NT2/D1 (cell line): ENCODE measurements at regions not wholly inside any gene's neighbourhood (a gene's known extent, or its start where the extent isn't known, plus 50 kb on each side); places are given as distances from the start of the nearest gene placed in this dataset.

Experiments
- DNase-seq: peaks from one replicate; pipeline ENCODE4 v3.0.0-alpha.2; 2011; ENCODE audit warnings: low read depth, low spot score
- H3K27me3 ChIP-seq: 2 replicates; pipeline ENCODE4 v1.6.0; 2011; ENCODE audit warnings: mild to moderate bottlenecking; ENCODE audit not compliant: insufficient read length, insufficient read depth
- H3K36me3 ChIP-seq: 2 replicates; pipeline ENCODE4 v1.6.1; 2011; ENCODE audit warnings: mild to moderate bottlenecking, low read length, mixed read lengths; ENCODE audit not compliant: insufficient read depth, insufficient read length
- H3K4me1 ChIP-seq: 2 replicates; pipeline ENCODE4 v1.5.1; 2011; ENCODE audit not compliant: insufficient read depth, insufficient read length
- H3K4me3 ChIP-seq: 2 replicates; pipeline ENCODE4 v1.5.1; 2011; ENCODE audit warnings: low read depth; ENCODE audit not compliant: insufficient read length
- H3K9ac ChIP-seq: 2 replicates; pipeline ENCODE4 v1.6.0; 2011; ENCODE audit warnings: low read depth; ENCODE audit not compliant: insufficient read length
- H3K9me3 ChIP-seq: 2 replicates; pipeline ENCODE4 v1.5.1; 2011; ENCODE audit warnings: mild to moderate bottlenecking, low read length; ENCODE audit not compliant: insufficient read depth
- SUZ12 ChIP-seq: IDR thresholded peaks from 2 replicates; pipeline ENCODE4 v1.6.1; 2011; ENCODE audit not compliant: insufficient read length, insufficient read depth; ENCODE audit errors: extremely low read depth
- YY1 ChIP-seq: IDR thresholded peaks from 2 replicates; pipeline ENCODE4 v1.6.1; 2011; ENCODE audit not compliant: insufficient read length, insufficient read depth
- ZNF274 ChIP-seq: IDR thresholded peaks from 2 replicates; pipeline ENCODE4 v1.6.1; 2011; ENCODE audit warnings: mild to moderate bottlenecking, low read depth, low read length

DNA sequence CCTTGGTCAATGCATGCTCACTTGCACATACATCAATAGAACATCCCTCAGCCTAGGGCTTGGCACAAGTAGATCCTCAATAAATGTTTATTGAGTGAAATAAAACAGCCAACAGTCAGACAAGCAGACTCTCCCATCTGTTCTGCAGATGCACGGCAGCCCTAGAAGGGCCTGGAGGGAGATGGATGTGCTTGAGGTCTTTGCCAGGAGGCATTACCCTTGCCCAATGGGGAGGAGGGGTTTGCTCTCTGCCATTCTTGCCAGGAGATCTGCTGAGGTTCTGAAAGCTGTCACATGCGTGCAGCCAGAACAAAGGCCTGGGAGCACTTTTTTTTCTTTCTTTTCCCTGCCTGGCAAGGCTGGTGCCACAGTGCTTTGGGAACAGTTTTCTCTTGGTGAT lies 349.3 kb upstream of the THRB start:
- H3K4me1 ChIP-seq: no peaks in the 10 kb centered on the region
- TF ChIP-seq SUZ12: no peak
- no peak for TF ChIP-seq ZNF274
- no peak for TF ChIP-seq YY1
- H3K27me3 ChIP-seq: no peaks in the 10 kb centered on the region
- no peak overlapping the region for H3K9ac ChIP-seq
- no peaks in the 10 kb centered on the region for H3K9me3 ChIP-seq
- H3K36me3 ChIP-seq: no peaks in the 10 kb centered on the region
- no peak for DNase-seq
- H3K4me3 ChIP-seq: no peak overlapping the region

DNA sequence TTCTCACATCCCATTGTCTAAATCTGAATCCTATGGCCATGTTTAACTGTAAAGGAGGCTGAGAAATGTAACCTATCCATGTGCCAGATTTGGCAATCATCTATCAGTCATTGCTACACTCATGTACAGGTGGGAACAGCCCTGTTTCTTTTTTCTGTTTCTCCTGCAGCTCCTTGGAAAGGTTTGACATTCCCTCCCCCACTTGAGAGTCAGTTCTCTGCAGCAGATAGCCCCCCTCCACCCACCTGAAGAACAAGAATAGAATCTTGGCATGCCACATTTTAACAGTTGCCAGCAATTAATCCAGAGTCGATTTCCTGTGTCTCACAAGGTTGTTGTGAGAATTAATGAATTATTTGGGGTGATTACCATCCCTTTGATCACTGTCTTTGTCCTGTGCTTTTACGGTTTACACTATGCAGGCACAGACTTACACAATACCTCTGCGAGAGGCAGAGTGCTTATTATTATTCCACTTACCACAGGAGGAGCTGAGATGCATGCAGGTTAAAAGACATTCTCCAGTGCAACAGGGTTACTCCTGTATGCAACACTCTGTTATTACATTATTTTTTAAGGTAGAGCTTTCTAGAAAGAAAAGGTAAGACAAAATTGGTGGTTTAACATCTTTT lies 351.0 kb upstream of the THRB start:
- H3K9ac ChIP-seq: no peak overlapping the region

DNA sequence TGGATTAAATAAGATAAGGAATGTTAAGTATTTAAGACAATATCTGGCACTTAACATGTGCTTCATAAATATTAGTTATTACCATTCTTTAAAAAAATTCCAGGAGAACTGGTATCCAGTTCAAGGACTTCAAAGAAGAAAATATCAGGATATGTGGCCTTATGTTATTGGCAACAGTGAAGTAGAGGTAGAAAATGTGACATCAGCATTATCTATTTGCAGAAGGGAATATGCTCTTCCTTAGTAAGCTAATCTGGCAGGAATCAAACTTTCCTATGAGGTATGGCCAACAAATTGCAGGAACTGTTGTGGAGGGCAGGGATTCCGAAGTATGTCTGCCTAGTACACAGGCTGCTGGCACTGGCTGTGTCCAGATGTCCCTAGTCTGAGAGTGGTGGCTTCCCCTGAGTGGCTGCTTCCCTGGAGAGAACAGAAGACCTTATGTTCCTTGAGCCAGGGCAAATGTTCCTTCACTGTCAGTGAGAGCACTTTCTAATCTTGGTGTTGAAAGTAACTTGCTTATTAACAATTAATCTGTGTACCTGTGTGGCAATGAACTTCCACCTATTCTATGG lies 351.7 kb upstream of the THRB start:
- DNase-seq: no peak
- no peaks in the 10 kb centered on the region for H3K36me3 ChIP-seq
- no peak overlapping the region for H3K9ac ChIP-seq
- no peaks in the 10 kb centered on the region for H3K9me3 ChIP-seq
- no peak overlapping the region for H3K4me3 ChIP-seq
- H3K27me3 ChIP-seq: no peaks in the 10 kb centered on the region
- TF ChIP-seq ZNF274: no peak
- no peak for TF ChIP-seq SUZ12
- TF ChIP-seq YY1: no peak
- H3K4me1 ChIP-seq: no peaks in the 10 kb centered on the region

More for the DNA sequence above, 351.0 kb upstream of the THRB start:
- no peak overlapping the region for H3K4me3 ChIP-seq
- no peaks in the 10 kb centered on the region for H3K4me1 ChIP-seq
- no peaks in the 10 kb centered on the region for H3K27me3 ChIP-seq
- H3K9me3 ChIP-seq: no peaks in the 10 kb centered on the region
- no peak for DNase-seq
- TF ChIP-seq SUZ12 (no peak), ZNF274 (no peak), YY1 (no peak)
- no peaks in the 10 kb centered on the region for H3K36me3 ChIP-seq

DNA sequence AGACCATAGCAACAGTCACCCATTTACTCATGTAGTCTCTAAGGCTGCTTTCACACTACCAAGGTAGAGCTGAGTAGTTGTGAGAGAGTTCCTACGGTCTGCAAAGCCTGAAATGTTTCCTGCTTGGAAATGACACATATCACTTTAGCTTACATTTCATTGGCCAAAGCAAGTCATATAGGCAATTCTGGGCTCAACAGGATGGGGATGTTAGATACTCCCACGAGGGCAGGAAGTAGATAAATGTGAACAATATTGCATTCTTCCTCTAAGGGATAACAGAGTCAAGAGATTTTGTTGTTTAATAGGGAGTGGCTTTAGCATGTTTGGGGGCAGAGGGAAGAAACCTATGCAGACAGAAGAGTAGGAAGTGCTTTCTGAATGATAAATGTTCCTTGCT lies 355.6 kb upstream of the THRB start:
- Histone ChIP-seq H3K4me1 (peaks cover 4% of the 10 kb centered on the region), H3K36me3 (no peaks in the 10 kb centered on the region), H3K27me3 (no peaks in the 10 kb centered on the region), H3K4me3 (no peak overlapping the region), H3K9me3 (no peaks in the 10 kb centered on the region), H3K9ac (no peak overlapping the region)
- DNase-seq: no peak
- TF ChIP-seq ZNF274 (no peak), YY1 (no peak), SUZ12 (no peak)

DNA sequence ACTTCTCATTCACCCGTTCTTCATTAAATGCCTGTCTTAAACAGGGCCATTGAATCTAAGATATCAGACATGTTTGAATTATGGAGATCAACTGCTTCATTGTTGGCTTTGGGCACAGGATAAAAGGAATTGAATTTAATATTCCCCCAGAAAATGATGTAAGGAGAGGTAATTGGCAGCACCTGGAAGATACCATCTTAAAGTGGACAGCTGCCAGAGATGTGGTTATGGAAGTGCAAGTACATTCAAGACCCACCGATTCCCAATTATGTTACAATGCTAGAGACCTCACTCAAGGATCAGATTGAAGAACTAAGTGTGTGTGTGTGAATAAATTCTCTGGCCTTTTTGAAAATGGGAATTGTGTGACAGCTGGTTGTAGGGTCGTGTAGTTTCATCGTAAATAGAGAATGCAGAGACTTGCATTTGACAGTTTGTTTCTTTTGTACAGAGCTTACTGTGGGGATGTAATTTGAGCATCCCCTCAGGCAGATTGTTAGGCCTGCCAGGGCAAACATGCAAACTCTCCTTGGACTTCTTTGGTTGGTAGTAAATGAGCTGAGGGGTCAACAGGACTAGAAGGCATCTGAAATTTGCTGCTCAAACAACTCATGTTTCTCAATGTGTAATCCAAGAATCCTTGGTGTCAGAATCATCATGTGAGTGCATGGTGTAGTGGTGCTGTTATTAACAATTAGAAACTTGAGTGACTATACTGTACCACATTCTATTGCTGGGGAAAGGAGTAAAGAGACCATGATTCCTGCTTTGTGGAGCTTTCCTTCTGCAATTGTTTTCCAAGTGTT lies 359.2 kb upstream of the THRB start:
- Histone ChIP-seq H3K36me3 (no peaks in the 10 kb centered on the region), H3K4me3 (no peak overlapping the region), H3K9me3 (no peaks in the 10 kb centered on the region), H3K27me3 (no peaks in the 10 kb centered on the region), H3K9ac (no peak overlapping the region), H3K4me1 (peaks cover 4% of the 10 kb centered on the region)
- no peak for DNase-seq
- TF ChIP-seq SUZ12: no peak
- no peak for TF ChIP-seq YY1
- TF ChIP-seq ZNF274: no peak

DNA sequence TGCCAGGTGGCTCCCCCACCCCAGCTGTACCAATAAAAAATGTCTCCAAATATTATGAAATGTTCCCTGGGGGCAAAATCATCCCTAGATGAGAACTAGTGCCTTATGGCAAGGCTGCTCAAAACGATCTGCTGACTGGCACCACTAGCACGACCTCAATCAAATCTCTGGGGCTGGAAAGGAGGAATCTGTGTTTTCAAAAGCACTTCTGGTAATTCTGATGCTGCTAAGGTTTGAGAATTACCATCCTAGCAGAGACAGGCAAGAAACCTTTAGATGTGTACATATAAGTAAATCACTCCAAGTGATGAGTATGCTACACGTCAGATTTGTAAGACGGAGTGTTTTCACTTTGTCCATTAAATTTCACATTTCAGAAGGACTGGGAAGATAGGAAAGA lies 360.1 kb upstream of the THRB start:
- no peak overlapping the region for H3K9ac ChIP-seq
- no peak for TF ChIP-seq SUZ12
- TF ChIP-seq YY1: no peak
- no peak for TF ChIP-seq ZNF274
- DNase-seq: no peak

DNA sequence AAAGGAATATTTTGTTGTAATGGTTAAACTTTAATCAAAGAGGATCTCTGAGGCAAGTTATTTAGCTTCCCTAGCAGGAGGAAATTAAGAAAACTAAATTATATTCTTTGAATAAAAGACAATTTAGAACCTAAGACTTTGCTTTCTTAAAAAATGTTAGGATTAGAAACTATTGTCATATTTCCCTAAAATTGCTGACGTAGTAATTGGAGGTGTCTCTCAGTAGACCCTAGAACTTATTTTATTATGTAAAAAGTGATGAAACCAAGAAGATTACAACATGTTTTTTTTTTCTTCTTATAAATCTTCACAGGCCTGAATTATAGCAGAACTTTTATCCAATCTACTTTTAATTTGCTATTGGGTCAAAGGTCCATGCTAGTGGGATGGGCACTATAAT lies 363.3 kb upstream of the THRB start:
- H3K36me3 ChIP-seq: no peaks in the 10 kb centered on the region
- no peak overlapping the region for H3K9ac ChIP-seq
- no peak overlapping the region for H3K4me3 ChIP-seq
- no peak for DNase-seq
- H3K9me3 ChIP-seq: no peaks in the 10 kb centered on the region
- peaks cover 4% of the 10 kb centered on the region for H3K4me1 ChIP-seq
- H3K27me3 ChIP-seq: no peaks in the 10 kb centered on the region
- TF ChIP-seq SUZ12 (no peak), YY1 (no peak), ZNF274 (no peak)

More for the DNA sequence above, 360.1 kb upstream of the THRB start:
- peaks cover 4% of the 10 kb centered on the region for H3K4me1 ChIP-seq
- no peaks in the 10 kb centered on the region for H3K36me3 ChIP-seq
- H3K4me3 ChIP-seq: no peak overlapping the region
- H3K9me3 ChIP-seq: no peaks in the 10 kb centered on the region
- no peaks in the 10 kb centered on the region for H3K27me3 ChIP-seq

DNA sequence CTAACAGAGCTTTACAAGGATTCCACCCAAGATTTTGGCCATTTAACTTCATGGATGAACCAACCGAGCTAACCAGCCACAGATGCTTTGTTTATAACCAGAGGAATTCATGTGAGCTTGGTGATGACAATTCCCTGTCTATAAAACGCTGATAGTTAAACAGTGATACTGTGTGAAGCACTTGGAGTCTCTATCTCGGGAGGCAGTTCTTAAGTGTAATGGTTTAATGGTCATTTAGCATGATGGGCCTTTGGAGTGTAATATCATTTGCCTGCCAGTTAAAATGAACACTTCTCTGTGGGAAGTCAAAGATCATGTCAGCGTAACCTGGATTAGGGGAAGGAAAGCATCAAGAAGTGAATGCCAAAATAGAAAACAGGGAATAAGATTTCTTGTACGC lies 368.6 kb upstream of the THRB start:
- H3K4me3 ChIP-seq: no peak overlapping the region
- DNase-seq: no peak
- no peak overlapping the region for H3K9ac ChIP-seq
- no peaks in the 10 kb centered on the region for H3K4me1 ChIP-seq
- H3K36me3 ChIP-seq: no peaks in the 10 kb centered on the region
- no peak for TF ChIP-seq SUZ12
- no peak for TF ChIP-seq ZNF274
- TF ChIP-seq YY1: no peak
- no peaks in the 10 kb centered on the region for H3K9me3 ChIP-seq
- no peaks in the 10 kb centered on the region for H3K27me3 ChIP-seq
